ENCODE measurements at regions not wholly inside any gene's neighbourhood (a gene's known extent, or its start where the extent isn't known, plus 50 kb on each side); places are given as distances from the start of the nearest gene placed in this dataset.

GRCh38 chr6:41448256-41448655 is 97.9 kb upstream of the FOXP4 start:
- TF ChIP-seq POLR2AphosphoS5 (IDR thresholded peaks at IDR 0.05; ENCODE audit: low read depth, low read length) (no peak), TCF7L2 (IDR thresholded peaks at IDR 0.05; ENCODE audit: low read depth, low read length) (no peak), SIN3A (IDR thresholded peaks at IDR 0.05; ENCODE audit: borderline replicate concordance, insufficient read depth, low read depth, low read length) (no peak), REST (IDR thresholded peaks at IDR 0.05; ENCODE audit: insufficient read depth in 1 of 2, low read depth in 2 of 2, low read length in 1 of 2) (no peak)
- TF ChIP-seq, protein P1, sequence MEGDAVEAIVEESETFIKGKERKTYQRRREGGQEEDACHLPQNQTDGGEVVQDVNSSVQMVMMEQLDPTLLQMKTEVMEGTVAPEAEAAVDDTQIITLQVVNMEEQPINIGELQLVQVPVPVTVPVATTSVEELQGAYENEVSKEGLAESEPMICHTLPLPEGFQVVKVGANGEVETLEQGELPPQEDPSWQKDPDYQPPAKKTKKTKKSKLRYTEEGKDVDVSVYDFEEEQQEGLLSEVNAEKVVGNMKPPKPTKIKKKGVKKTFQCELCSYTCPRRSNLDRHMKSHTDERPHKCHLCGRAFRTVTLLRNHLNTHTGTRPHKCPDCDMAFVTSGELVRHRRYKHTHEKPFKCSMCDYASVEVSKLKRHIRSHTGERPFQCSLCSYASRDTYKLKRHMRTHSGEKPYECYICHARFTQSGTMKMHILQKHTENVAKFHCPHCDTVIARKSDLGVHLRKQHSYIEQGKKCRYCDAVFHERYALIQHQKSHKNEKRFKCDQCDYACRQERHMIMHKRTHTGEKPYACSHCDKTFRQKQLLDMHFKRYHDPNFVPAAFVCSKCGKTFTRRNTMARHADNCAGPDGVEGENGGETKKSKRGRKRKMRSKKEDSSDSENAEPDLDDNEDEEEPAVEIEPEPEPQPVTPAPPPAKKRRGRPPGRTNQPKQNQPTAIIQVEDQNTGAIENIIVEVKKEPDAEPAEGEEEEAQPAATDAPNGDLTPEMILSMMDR (IDR thresholded peaks at IDR 0.05) = no peak
- Histone ChIP-seq H3K9me3 (ENCODE audit: control insufficient read depth, insufficient read depth, low read depth, low read length) (no peaks in the 10 kb centered on the region), H3K36me3 (ENCODE audit: control insufficient read depth, insufficient read depth, low read length) (no peaks in the 10 kb centered on the region), H3K4me3 (ENCODE audit: low read depth in 2 of 2, low read length in 2 of 2) (no peak overlapping the region), H3K27ac (ENCODE audit: low read length) (no peak overlapping the region), H3K4me1 (ENCODE audit: control insufficient read depth, insufficient read depth, low read length) (no peaks in the 10 kb centered on the region), H3K27me3 (ENCODE audit: control insufficient read depth, insufficient read depth, low read length) (no peaks in the 10 kb centered on the region)
- no peak for ATAC-seq
- BruUV-seq (replicated peaks) = no TSS peak
- no peak for DNase-seq (ENCODE audit: low read depth, low spot score)
- in situ Hi-C loops (cut with HindIII; ENCODE audit: low pct_unique_long_range_greater_than_20kb, low sequenced_read_pairs) (no loop called here), intact Hi-C loops (cut with micrococcal nuclease; ENCODE audit: unreplicated experiment) (no loop called here)
- ChIA-PET CTCF (no interaction called here), POLR2A (no interaction called here)

DNA sequence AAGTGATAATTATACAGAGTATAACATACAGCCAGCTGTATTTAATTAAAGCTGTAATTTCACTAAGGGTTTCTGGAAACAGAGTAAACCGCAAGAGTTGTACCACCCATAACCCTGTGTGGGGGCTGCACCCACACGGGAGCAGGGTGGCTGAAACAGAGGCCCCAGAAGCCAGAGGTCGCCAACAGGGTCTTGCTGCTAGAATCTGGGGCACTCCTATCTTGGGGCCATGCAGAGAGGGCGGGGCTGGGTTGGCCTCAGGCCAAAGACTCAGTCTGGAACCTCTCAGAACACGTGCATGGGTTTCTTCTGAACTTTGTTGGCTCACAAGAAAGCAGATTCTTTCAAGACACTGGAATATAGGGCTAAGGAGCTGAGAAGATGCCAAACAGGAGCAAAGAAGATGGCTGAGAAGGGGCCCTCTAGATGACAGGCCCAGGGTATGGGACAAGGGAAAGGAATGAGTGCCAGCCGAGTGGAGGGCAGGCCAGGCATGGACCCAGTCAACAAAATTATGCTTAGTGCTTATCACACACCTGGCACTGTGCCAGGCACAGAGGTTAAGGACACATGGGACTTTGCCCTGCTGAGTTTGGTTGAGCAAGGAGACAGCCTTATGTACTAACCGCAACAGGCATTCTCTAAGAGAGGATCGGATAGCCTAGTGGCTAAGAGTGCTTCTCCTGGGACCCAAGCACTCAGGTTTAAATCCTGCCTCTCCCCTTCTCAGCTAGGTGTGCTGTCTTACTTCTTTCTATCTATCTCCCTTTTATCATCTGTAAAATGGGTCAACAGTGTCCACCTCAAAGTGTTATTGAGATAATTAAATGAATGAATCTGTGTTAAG is 96.6 kb upstream of the FOXP4 start:
- Histone ChIP-seq H3K4me3 (ENCODE audit: low read depth in 2 of 2, low read length in 2 of 2) (no peak overlapping the region), H3K36me3 (ENCODE audit: control insufficient read depth, insufficient read depth, low read length) (no peaks in the 10 kb centered on the region), H3K27me3 (ENCODE audit: control insufficient read depth, insufficient read depth, low read length) (no peaks in the 10 kb centered on the region), H3K27ac (ENCODE audit: low read length) (no peak overlapping the region), H3K9me3 (ENCODE audit: control insufficient read depth, insufficient read depth, low read depth, low read length) (no peaks in the 10 kb centered on the region), H3K4me1 (ENCODE audit: control insufficient read depth, insufficient read depth, low read length) (no peaks in the 10 kb centered on the region)
- no peak for DNase-seq (ENCODE audit: low read depth, low spot score)
- POLR2A ChIA-PET = no interaction called here
- in situ Hi-C loops (cut with HindIII; ENCODE audit: low pct_unique_long_range_greater_than_20kb, low sequenced_read_pairs) (no loop called here), intact Hi-C loops (cut with micrococcal nuclease; ENCODE audit: unreplicated experiment) (no loop called here)
- ATAC-seq = no peak
- no TSS peak for BruUV-seq (replicated peaks)
- CTCF ChIA-PET = no interaction called here
- TF ChIP-seq REST (IDR thresholded peaks at IDR 0.05; ENCODE audit: insufficient read depth in 1 of 2, low read depth in 2 of 2, low read length in 1 of 2) (no peak), SIN3A (IDR thresholded peaks at IDR 0.05; ENCODE audit: borderline replicate concordance, insufficient read depth, low read depth, low read length) (no peak), TCF7L2 (IDR thresholded peaks at IDR 0.05; ENCODE audit: low read depth, low read length) (no peak), POLR2AphosphoS5 (IDR thresholded peaks at IDR 0.05; ENCODE audit: low read depth, low read length) (no peak)
- TF ChIP-seq, protein P1 (IDR thresholded peaks at IDR 0.05) = no peak

Data from Panc1 (cell line).